ENCODE measurements at regions not wholly inside any gene's neighbourhood (a gene's known extent, or its start where the extent isn't known, plus 50 kb on each side); places are given as distances from the start of the nearest gene placed in this dataset.

DNA sequence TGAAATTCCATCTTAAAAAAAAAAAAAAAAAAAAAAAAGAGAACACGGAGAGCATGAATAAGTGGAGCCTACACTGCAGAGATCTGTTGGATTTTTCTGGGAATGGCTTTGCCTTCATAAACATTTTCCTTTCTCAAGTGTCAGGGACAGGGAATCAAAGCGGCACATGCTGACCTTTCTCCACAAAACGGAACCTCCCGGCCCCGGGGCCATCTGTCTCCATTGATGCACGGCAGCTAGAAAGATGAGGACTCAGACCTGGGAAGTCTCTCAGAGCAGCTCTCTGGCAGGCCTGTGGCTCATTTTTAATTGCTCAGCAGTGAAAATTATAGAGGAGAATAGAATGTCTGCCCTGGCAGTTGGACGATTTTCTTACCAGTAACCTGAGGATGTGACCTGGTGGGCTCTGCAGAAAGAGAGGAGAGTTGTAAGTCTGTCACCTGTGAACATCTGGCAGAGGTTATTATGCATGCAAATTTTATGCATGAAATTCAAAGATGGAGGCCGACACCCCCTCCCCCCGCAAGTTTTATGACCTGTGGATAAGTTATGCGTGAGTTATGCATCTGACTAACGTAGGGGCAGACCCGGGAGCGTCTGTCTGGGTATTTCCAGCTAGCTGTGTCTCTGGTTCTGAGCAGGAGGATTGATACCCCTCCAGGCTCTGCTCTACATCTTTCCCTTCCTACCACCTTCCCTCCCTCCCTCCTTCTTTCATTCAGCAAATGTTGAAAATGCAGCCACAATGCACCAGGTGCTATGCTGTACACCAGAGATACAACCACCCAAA, 352.5 kb downstream of the CDH26 start:
- Histone ChIP-seq H3K9me3 (ENCODE audit: control insufficient read depth in 2 of 3, insufficient read depth in 1 of 3, low read length in 3 of 3) (no peaks in the 10 kb centered on the region), H3K36me3 (ENCODE audit: control insufficient read depth in 2 of 3, insufficient read depth in 3 of 3, low read length in 3 of 3) (no peaks in the 10 kb centered on the region), H3K4me1 (ENCODE audit: control insufficient read depth in 2 of 3, insufficient read depth in 2 of 3, low read depth in 1 of 3, low read length in 3 of 3) (no peaks in the 10 kb centered on the region), H3K27me3 (ENCODE audit: control insufficient read depth, insufficient read depth, low read length) (no peaks in the 10 kb centered on the region), H3K9ac (ENCODE audit: low read length in 3 of 3) (no peak overlapping the region), H3K4me3 (ENCODE audit: low read length in 3 of 3) (no peak overlapping the region), H3K27ac (ENCODE audit: low read depth in 2 of 2, low read length in 2 of 2) (no peak overlapping the region)
- TF ChIP-seq, protein P1, sequence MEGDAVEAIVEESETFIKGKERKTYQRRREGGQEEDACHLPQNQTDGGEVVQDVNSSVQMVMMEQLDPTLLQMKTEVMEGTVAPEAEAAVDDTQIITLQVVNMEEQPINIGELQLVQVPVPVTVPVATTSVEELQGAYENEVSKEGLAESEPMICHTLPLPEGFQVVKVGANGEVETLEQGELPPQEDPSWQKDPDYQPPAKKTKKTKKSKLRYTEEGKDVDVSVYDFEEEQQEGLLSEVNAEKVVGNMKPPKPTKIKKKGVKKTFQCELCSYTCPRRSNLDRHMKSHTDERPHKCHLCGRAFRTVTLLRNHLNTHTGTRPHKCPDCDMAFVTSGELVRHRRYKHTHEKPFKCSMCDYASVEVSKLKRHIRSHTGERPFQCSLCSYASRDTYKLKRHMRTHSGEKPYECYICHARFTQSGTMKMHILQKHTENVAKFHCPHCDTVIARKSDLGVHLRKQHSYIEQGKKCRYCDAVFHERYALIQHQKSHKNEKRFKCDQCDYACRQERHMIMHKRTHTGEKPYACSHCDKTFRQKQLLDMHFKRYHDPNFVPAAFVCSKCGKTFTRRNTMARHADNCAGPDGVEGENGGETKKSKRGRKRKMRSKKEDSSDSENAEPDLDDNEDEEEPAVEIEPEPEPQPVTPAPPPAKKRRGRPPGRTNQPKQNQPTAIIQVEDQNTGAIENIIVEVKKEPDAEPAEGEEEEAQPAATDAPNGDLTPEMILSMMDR (IDR thresholded peaks at IDR 0.05; ENCODE audit: borderline replicate concordance, extremely low read depth, insufficient read depth) = no peak
- FAIRE-seq = no peak
- intact Hi-C loops (cut with DNase I) = no loop called here
- DNase-seq = peak in 4 of 5 donors; percentile 69 to 84 (median 78)

DNA sequence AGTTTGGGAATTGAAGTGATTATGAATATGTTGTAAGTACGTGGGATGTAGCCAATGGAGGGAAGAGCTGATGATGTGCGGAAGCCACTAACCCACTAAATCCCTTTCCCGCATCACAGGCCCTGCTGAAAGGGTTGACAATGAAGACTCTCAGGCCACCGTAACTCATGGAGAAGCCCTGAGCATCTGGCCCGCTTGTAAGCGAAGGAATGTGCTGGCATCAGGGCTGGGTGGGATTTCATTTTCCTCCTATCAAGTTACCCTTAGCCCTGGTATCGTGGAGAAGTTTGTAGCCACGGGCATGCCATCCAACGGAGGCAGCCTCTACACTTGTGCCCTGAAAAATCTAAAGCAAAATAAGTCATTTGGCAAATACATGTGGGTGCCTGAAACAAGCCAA, 355.0 kb downstream of the CDH26 start:
- Histone ChIP-seq H3K36me3 (ENCODE audit: control insufficient read depth in 2 of 3, insufficient read depth in 3 of 3, low read length in 3 of 3) (no peaks in the 10 kb centered on the region), H3K4me1 (ENCODE audit: control insufficient read depth in 2 of 3, insufficient read depth in 2 of 3, low read depth in 1 of 3, low read length in 3 of 3) (no peaks in the 10 kb centered on the region), H3K4me3 (ENCODE audit: low read length in 3 of 3) (no peak overlapping the region), H3K9ac (ENCODE audit: low read length in 3 of 3) (no peak overlapping the region), H3K9me3 (ENCODE audit: control insufficient read depth in 2 of 3, insufficient read depth in 1 of 3, low read length in 3 of 3) (no peaks in the 10 kb centered on the region), H3K27me3 (ENCODE audit: control insufficient read depth, insufficient read depth, low read length) (no peaks in the 10 kb centered on the region), H3K27ac (ENCODE audit: low read depth in 2 of 2, low read length in 2 of 2) (no peak overlapping the region)
- FAIRE-seq (no peak), DNase-seq (no peak)
- intact Hi-C loops (cut with DNase I) = no loop called here
- TF ChIP-seq, protein P1 (IDR thresholded peaks at IDR 0.05; ENCODE audit: borderline replicate concordance, extremely low read depth, insufficient read depth) = no peak

DNA sequence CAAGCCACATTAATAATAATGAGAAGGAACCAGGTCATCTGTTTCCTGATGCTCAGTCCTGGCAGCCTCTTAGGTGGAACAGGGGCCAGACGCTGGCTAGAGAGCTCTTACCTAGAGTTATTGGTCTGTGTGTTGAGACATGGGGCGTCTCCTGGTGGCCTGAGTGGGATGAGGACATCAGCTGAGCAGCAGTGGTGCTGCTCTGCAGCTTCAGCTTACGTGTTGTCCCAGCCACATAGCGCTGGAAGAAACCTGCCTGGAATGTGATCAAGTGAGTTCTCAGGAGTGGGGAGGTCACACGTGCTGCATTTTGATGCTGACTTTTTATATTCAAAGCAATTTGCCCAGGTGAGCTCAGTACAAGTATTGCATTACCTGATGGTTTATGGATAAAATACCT, 355.4 kb downstream of the CDH26 start:
- no peak for FAIRE-seq
- intact Hi-C loops (cut with DNase I) = no loop called here
- TF ChIP-seq, protein P1 (IDR thresholded peaks at IDR 0.05; ENCODE audit: borderline replicate concordance, extremely low read depth, insufficient read depth) = no peak

More for the DNA sequence above, 355.4 kb downstream of the CDH26 start:
- H3K4me1 ChIP-seq (ENCODE audit: control insufficient read depth in 2 of 3, insufficient read depth in 2 of 3, low read depth in 1 of 3, low read length in 3 of 3) = no peaks in the 10 kb centered on the region
- H3K9ac ChIP-seq (ENCODE audit: low read length in 3 of 3) = no peak overlapping the region
- no peak for DNase-seq
- H3K4me3 ChIP-seq (ENCODE audit: low read length in 3 of 3) = no peak overlapping the region
- no peaks in the 10 kb centered on the region for H3K36me3 ChIP-seq (ENCODE audit: control insufficient read depth in 2 of 3, insufficient read depth in 3 of 3, low read length in 3 of 3)
- no peaks in the 10 kb centered on the region for H3K9me3 ChIP-seq (ENCODE audit: control insufficient read depth in 2 of 3, insufficient read depth in 1 of 3, low read length in 3 of 3)
- no peaks in the 10 kb centered on the region for H3K27me3 ChIP-seq (ENCODE audit: control insufficient read depth, insufficient read depth, low read length)
- no peak overlapping the region for H3K27ac ChIP-seq (ENCODE audit: low read depth in 2 of 2, low read length in 2 of 2)

Measured in kidney (tissue), 13 donors.